ENCODE measurements at regions not wholly inside any gene's neighbourhood (a gene's known extent, or its start where the extent isn't known, plus 50 kb on each side); places are given as distances from the start of the nearest gene placed in this dataset.

- no peak overlapping the region for H3K4me3 ChIP-seq (ENCODE audit: low read depth, low read length)
Measured at GRCh38 chr22:48748113-48748859, 1079.4 kb downstream of the BRD1 start.

DNA sequence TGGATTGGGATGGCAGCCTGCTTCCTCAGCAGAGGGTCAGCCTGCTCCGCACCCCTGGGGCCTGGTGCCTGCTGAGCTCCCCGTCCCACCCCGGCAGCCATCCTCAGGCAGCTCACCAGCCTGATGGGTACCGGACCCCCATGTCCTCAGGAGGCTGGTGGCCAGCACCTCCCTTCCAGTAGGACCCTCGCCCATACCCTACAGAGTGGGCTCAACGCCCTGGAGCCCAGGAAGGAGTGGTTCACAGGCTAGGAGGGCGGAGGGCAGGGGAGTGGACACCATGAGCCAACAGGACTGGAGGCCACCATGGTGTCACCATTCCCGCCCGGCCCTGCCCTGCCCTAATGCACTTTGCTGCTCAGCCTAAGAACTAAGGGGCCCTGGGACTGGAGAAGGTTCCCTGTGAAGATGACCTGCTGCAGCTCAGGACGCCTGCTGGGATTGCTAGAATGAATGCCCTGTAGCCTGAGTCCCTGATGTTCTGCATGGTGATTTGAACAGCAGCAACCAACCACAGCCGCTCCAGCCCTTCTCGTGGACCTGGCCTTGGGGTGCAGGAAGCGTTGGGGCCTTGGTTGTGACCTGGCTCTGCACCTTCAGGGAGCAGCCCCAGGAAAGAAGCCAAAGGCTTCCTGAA lies 1080.8 kb downstream of the BRD1 start:
- H3K4me3 ChIP-seq (ENCODE audit: low read depth, low read length) = no peak overlapping the region

GRCh38 chr22:48745842-48746788 lies 1081.6 kb downstream of the BRD1 start:
- H3K4me3 ChIP-seq (ENCODE audit: low read depth, low read length) = no peak overlapping the region

DNA sequence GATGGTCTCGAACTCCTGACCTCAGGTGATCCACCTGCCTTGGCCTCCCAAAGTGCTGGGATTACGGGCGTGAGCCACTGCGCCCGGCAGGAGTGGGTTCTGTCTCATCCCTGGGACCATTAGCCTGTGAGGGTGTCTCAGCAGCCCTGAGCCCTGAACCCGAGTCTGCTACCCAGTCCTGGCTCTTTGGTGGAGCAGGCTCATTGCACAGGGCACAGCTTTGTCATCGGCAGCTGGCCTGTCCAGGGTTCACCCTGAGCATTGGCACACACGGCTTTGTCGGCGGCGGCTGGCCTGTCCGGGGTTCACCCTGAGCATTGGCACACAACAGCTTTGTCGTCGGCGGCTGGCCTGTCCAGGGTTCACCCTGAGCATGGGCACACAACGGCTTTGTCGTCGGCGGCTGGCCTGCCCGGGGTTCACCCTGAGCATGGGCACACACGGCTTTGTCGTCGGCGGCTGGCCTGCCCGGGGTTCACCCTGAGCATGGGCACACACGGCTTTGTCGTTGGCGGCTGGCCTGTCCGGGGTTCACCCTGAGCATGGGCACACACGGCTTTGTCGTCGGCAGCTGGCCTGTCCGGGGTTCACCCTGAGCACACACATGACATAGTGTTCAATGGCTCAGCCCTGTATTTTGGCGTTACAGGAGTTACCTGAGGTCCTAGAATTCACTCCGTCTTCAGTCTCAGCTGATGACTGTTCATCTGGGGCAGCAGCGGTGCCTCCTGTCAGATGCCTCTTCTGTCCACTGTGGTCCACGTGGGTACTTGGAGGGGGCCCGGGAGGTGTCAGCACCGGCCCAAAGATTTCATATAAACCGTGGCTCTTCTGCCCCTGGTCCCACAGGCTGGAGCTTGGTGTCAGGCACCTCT lies 1082.5 kb downstream of the BRD1 start:
- no peak overlapping the region for H3K4me3 ChIP-seq (ENCODE audit: low read depth, low read length)

GRCh38 chr22:48744283-48744641 lies 1083.4 kb downstream of the BRD1 start:
- H3K4me3 ChIP-seq (ENCODE audit: low read depth, low read length) = no peak overlapping the region

GRCh38 chr22:48743601-48744282 lies 1083.9 kb downstream of the BRD1 start:
- no peak overlapping the region for H3K4me3 ChIP-seq (ENCODE audit: low read depth, low read length)

GRCh38 chr22:48742556-48743343 lies 1084.9 kb downstream of the BRD1 start:
- H3K4me3 ChIP-seq (ENCODE audit: low read depth, low read length) = no peak overlapping the region

DNA sequence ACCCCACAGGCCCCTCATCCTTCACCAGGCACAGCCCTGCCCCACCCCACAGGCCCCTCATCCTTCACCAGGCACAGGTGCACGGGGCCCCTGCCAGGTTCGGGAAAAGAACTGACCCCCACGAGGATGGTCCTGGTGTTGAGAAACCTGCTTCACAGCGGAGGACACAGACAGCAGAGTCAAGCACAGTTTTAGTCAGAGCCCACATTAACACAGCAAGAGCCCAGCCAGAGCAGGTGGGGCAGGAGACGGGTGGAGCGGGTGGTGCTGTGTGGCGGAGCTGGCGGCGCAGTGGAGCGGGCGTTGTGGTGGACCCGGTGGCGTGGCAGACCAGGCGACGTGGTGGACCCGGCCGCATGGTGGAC lies 1085.5 kb downstream of the BRD1 start:
- no peak overlapping the region for H3K4me3 ChIP-seq (ENCODE audit: low read depth, low read length)

GRCh38 chr22:48741540-48741939 lies 1086.1 kb downstream of the BRD1 start:
- no peak overlapping the region for H3K4me3 ChIP-seq (ENCODE audit: low read depth, low read length)

DNA sequence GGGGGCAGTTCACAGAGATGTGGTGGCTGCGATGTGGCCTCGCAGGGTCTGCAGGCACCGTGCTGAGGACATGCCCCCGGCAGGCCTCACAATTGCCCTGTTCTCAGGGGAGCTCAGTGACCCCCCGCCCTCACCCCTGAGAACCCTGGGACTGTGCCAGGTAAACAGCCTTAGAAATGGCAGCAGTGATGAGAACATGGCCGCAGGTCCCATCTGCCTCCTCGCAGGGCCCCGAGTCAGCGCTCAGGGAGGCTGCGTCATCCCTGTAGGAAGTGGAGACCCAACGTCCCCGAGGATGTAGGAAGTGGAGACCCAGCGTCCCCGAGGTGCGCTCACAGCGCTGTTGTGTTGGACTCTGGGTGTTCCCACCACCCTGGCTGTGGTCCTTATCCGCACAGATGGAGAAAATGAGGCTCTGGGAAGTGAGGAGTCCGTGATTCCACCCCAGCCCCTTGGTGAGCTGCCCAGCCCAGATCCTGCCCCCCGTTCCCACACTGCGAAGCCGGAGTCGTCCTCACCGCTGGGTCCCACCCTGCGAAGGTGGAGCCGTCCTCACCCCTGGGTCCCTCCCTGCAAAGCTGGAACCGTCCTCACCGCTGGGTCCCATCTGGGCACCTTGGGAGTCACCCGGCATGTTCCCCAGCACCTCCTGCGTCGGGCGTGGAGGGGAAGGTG lies 1086.8 kb downstream of the BRD1 start:
- H3K4me3 ChIP-seq (ENCODE audit: low read depth, low read length) = no peak overlapping the region

DNA sequence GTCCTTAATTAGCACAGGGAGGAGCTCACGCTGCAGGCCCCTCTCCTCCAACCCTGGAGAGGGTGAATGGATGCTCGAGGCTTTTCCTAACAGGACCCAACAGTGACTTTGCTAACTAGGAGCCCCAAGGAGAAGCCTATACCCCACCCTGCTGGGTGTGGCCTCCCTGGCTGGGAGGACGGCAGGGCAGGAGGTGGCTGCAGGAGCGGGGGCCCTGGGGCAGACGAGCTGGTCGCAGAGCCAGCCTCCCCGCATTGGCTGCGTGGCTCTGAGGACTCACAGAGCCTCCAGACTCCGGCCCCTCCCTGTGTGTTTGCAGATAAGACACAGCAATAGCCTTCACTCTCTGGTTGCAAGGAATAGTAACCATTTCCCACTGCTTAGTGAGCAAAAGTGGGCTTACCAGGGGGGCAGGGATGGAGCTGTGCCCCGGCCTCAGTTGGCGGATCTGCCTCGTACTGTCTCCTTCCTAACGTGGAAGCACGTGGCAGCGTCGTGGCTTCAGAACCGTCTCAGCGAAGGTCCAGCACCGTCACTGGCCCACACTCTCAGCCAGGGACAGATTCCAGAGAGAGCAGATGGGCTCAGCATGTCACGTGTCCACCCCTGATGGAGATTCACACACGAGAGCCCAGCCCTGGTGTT lies 1087.5 kb downstream of the BRD1 start:
- H3K4me3 ChIP-seq (ENCODE audit: low read depth, low read length) = no peak overlapping the region

DNA sequence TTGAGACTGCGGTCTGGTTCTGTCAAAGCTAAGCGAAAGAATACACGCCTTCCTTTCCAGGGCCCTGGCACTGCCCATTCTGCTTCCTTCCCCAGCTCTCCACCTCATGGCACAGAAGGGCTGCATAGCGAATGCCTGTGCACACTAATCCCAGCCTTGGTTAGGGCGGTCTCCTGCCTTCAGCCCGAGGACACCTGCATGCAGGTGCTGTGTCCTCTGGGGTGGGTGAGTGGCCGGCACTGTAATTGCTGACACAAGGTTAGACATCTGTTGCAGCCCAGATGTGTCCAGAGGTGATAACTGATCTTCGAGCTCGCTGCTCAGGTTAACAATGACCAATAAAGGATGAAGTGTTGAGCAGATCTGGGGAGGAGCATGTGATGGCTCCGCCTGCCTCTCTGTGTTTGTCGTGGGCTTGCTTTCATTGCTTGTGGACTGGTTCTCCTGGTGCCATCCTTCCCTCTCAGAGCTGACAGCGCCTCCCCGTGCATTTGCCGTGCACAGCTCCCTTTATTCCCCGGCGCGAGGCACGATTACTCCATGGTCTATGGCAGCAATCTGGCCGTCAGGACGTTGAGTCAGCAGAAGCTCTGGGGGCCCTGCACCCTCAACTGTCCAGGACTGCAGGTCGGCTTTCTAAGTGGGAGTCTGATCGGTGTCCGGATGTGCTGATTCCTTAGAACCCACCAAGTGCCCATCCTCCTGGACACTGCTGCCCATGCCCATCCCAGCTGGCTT lies 1088.2 kb downstream of the BRD1 start:
- H3K4me3 ChIP-seq (ENCODE audit: low read depth, low read length) = no peak overlapping the region

DNA sequence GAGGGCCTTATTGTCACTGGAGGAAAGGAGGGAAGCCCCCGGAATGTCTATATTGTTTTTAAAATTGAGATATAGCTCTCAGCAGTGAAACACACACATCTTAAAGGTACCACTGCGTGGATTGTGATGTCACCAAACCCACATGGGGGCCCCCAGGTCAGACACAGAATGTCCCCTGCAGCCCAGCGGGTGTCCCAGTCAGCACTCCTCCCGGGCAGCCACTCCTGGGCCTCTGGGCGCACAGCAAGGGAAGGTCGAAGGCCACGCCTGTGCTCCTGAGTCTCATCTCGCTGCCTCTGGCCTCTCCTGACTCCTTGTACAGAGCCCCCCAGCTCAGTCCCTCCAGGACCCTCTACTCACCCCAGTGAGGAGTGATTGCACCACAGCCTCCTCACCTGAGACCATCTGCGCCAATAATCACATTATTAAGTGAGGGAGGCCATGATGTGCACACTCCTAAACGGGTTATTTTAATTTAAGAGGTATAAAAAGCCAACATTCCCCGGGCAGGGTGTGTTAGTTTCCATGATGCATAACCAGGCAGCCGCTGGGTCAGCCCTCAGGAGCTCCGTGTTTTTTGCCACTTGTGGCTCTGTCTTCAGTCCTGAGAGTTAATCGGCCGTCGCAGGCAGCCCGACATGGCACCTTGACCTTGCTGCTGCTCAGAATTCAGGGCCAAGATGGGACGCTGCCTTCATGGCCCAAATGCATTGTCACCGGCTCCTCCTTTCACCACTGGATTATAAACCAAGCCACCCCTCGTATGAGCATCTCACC lies 1089.3 kb downstream of the BRD1 start:
- H3K4me3 ChIP-seq (ENCODE audit: low read depth, low read length) = no peak overlapping the region

GRCh38 chr22:48737461-48738203 lies 1090.0 kb downstream of the BRD1 start:
- H3K4me3 ChIP-seq (ENCODE audit: low read depth, low read length) = no peak overlapping the region

GRCh38 chr22:48736593-48737460 lies 1090.8 kb downstream of the BRD1 start:
- no peak overlapping the region for H3K4me3 ChIP-seq (ENCODE audit: low read depth, low read length)
